GM19372 (cell line): ENCODE measurements at regions not wholly inside any gene's neighbourhood (a gene's known extent, or its start where the extent isn't known, plus 50 kb on each side); places are given as distances from the start of the nearest gene placed in this dataset.
"Not testable (repeated sequence)": the region's sequence is repeated elsewhere in the genome, so short reads cannot be mapped to it uniquely, and the experiment has no call there.

Source experiments
- ATAC-seq: cut with Tn5 transposase; IDR thresholded peaks from one replicate; pipeline ENCODE4 v1.9.1; 2021; ENCODE audit warnings: mild to moderate bottlenecking, low read depth, moderate library complexity; ENCODE audit not compliant: unreplicated experiment

DNA sequence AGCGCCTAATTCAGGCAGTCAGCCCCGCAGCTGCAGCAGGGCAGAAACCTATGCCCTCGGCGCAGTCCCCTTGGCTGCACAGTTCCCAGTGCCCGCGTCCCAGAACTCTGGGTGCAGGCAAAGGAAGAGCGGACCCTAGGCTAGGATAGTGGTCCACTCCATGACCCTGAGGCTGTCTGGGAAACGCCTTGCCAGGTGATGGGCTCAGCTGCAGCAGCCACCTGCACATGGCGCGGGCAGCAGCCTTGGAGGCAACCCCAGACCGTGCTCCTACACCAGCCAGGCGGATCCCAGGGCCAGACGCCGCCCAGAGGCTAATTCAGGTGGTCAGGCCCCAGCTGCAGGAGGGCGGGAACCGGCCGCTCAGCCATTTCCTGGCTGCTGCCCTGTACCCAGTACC, 83.0 kb downstream of the POTEC start:
- ATAC-seq: not testable (repeated sequence)

DNA sequence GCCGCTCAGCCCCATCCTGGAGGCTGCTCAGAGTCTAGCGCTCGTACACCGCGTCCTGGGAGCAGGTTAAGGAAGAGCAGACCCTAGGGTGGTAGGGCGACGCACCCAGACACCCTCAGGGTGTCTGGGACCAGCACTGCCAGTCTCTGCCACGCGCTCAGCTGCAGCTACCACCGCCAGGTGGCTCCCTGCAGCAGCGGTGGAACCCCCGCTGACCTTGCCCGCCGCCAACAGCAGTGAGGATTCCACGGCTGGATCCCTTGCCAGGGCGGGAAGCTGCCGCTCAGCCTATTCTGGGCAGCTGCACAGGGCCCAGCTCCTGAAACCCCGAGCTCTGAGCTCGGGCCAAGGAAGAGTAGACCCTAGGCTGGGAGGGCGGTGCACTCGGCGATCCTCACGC, 83.6 kb downstream of the POTEC start:
- ATAC-seq: not testable (repeated sequence)

DNA sequence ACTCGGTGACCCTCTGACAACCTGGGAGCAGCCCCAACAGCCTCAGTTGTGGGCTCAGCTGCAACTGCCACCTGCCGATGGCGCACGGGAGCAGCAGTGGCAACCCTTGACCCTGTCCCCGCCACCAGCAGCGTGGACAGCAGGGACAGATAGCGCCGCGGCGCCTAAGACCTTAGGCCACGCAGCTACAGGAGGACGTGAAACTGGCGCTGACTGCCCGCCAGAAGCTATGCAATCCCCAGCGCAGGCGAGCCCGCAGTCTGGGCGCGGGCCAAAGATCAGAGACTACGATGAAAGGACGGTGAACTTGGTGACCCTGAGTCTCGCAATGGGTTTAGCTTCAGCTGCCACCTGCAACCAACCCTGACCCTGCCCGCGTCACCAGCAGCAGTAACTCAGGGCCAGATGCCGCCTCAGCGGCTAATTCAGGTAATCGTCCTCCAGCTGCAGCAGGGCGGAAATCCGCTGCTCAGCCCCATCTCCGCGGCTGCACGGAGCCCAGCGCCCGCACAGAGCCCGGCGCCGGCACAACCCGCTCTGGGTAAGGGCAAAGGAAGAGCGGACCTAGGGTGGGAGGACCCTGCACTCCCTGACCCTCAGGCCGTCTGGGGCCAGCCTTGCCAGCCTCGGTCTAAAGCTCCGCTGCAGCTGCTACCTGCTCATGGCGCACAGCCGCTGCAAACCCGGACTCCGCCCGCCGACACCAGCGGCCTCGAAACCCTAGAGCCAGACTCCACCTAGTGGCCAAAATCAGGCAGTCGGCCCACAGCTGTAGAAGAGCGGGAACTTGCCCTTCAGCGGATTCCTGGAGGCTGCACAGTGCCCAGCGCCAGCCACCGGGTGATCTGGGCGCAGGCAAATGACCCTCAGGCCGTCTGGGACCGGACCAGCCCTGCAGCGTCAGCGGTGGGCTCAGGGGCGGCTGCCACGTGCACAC, 85.1 kb downstream of the POTEC start:
- not testable (repeated sequence) for ATAC-seq

DNA sequence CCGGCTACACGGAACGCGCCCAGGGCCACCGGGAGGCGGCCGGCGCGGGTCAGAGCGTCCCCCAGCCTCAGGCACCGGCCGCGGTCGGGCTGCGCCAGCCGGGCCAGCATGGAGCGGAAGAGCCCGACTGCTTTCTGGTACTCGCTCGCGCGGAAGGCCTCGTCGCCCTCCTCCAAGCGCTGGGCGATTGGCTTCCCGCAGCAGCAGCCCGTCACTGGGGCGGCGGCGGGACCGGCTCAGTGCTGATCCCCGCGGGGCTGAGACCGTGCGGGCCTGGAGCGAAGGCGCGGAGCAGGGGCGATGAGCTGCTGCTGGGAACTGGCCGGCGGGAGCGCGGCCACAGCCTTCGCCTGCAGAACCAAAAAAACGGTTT, 92.8 kb downstream of the POTEC start:
- not testable (repeated sequence) for ATAC-seq

DNA sequence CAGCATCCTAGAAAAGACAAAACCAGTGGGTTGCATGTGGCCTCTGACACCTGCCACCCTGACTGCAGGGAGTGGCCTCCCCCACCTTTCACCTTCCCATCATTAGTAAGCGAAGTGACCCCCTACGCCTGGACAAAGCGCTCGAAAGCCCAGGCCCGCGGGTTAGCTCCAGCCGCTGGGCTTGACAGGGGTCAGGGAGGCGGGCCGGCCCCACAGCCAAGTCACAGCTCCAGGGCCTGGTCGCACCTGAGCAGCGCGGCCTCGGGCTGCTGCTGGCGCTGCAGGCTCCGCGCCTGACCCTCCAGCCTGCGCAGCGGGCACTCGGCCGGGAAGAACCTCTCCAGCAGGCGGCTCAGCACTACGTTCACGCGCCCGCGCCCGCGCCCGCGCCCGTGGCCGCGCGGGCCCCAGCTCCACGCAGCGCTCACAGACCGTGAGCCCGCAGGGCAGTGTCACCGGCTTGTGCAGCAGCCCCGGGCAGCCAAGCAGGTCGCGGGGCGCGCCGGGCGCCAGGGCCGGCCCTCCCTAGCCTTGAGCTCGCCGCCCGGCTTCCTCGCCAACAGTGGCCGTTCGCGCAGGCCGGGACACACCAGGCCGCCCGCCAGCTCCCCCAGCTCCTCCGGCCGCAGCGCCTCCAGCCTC, 93.3 kb downstream of the POTEC start:
- ATAC-seq: not testable (repeated sequence)

DNA sequence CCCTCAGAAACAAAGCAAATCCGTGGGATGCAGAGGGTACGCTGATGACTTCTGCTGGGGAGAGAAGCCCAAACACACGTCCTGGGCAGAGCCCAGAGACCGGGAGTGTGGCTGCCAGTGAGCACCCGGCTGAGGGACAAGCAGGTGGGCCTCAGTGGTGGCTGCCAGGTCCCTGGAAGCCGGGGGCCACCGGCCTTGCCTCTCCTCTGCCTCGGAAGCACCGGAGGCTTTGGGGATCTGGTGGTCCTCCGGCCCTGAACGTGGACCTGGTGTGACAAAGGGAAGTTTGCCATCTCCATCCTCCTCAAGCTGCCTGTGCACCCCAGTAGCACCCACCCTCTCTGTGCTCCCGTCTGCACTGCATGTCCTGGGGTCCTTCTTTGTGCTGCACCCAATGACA, 94.3 kb downstream of the POTEC start:
- not testable (repeated sequence) for ATAC-seq

DNA sequence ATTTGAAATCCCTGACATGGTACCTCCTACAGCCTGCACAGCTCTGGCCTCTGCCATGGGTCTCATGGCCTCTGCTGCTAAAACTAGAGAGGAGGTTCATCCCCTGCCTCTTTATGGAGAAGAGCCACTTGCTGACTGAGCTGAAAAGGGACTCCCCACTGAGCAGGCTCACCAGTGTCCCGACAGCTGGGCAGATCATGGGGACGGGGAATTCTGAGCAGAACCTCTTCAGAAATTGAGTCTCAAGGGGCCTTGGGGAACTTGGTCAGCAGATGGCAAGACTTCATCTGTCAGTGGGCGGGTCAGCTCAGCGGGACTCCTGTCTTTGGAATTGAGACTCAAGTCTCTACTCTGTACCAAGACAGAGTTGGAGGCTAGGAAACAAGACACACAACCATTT, 95.7 kb downstream of the POTEC start:
- not testable (repeated sequence) for ATAC-seq

DNA sequence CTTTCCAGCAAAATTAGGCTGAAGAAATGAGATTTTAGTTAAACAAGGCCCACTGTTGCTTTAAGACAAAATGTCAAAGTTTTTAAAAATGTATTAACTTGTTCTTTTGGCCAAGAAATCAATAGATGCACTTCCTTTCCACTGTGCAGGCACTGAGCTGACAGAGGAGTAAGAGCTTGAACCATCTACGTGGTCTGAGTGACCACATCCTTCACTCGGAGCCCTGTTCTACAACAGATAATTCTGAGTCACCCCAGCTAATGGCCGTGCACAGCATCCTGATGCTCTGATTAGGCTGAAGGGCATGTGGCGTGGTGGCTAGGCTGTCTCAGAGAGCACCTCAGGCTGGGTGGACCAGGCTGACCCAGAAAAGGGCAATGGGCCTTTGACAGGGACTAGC, 107.9 kb downstream of the POTEC start:
- ATAC-seq: not testable (repeated sequence)

DNA sequence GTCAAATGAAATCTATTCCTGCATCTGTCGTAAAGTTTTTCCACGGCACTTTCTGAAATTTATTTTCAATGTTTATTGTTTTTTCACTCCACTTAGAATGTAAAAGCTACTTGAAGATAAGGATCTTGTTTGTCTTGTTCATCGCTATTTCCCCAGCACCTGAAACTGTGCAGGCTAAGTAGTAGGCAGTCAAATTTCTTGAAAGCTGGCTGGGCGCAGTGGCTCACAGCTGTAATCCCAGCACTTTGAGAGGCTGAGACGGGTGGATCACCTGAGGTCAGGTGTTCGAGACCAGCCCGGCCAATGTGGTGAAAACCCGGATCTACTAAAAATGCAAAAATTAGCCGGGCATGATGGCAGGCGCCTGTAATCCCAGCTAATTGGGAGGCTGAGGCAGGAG, 111.0 kb downstream of the POTEC start:
- ATAC-seq: not testable (repeated sequence)

DNA sequence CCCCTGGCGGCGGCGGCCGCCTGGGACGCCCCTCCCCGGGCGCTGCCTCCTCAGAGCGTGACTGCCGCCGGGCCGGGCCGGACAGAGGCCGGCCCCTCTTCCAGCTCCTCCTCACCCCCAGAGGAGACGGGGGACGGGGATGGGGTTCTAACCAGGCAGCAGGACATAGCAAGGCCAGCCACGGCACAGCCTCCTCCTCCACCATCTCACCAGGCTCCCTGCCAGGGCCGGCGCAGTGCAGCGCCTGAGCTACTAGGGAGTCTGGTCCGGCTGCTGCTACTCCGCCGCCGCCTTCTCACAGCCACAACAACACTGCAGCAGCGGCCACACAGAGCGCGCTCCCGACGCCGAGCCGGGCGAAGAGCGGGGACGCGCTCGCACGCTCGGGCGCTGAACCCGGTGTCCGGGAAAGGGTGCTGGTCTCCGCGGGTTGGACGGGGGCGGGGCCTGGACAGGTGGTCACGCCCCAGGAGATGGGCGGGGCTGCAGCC, 112.3 kb downstream of the POTEC start:
- ATAC-seq: not testable (repeated sequence)

DNA sequence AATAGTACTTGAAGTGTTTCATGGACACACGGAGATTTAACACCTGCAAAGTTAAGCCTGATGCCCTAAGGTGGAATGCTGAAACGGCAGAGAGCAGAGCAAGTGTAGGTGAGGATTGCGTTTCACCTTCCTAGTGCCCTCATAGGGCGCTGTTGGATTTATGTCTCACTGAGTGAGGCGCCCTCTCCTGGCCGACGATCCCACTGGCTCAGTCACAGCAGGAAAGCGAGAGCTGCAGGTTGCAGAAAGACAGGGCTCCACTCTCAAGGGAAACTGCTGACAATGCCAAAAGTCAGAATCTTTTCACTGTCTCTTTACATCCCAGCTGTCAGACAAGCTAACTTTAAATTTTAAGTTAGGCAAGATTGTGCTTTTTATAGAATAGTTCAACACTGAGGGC, 127.6 kb downstream of the POTEC start:
- not testable (repeated sequence) for ATAC-seq

DNA sequence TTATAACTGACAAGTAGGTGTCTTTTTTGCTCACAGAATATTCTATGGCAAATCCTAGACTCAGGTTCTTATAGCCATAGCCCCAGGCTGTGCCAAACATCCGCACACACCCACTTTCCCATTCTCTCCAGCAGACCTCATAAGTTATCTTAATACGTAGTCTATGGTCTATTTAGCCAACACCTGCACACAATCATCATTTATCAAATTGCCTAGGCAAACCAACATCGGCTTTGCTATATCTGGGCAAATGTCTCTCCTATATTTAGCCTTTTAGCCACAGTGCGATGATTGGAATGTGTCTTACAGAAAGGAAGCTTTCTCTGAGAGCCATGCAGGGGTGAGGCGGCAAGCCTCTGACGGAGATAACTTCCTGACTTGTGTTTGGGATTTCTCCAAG, 128.0 kb downstream of the POTEC start:
- ATAC-seq: not testable (repeated sequence)

DNA sequence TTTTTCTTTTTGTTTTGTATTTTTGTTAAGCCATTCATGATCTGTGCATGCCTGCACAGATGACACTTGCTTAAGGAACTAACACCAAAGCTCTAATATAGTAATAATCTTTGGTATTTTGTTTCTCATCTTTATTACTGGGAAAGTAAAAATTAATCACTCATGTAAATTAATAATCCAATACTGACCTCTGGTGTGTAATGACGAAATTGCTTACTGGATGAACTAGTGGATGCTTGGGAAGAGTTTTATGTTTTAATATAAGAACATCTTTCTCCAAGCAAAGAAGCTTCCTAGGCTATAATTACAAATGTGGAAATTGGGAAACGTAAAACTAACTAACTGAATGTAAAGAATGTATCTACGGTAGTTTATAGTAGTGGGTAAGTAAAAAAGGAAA, 147.9 kb downstream of the POTEC start:
- not testable (repeated sequence) for ATAC-seq

DNA sequence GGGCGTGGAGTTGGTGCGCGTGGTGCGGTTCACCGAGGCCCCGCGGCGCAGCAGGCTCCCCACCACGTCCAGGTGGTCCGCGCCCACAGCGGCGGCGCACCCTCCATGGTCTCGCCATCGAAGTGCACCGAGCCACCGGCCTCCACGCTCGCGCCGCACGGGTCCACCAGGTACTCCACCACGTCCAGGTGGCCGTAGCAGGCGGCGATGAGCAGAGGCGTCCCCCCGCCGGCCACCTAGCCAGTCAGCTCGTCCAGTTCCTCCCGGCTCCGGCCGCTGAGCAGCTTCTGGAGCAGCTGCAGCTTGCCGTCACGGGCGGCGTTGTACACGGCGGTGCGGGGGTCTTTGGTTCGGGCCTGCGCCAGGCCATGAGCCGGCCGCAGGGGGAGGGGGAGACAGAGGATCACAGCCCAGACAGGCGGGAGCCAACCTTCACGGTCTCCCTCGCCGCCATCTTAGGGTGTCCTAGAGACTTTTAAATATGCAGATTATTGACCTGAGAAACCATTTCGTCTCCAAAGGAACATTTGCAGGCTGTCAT, 149.8 kb downstream of the POTEC start:
- ATAC-seq: not testable (repeated sequence)

DNA sequence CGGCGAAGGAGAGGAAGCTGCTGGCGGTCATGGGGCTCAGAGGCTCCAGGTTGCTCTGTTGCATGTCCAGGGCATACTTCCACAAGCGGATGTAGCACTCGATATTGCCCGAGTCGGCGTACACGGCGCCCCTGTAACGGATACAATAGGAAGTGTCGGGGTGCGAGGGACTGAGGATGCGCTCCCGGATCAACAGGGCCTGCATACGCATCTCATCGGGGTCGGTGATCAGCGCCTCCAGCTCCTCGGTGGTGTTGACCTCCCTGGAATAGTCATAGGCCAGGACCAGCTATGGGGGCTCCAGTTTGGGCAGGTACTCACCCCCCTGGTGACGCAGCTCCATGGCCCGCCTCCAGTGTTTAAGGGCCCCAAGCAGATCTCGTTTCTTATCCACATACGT, 150.8 kb downstream of the POTEC start:
- ATAC-seq: not testable (repeated sequence)

DNA sequence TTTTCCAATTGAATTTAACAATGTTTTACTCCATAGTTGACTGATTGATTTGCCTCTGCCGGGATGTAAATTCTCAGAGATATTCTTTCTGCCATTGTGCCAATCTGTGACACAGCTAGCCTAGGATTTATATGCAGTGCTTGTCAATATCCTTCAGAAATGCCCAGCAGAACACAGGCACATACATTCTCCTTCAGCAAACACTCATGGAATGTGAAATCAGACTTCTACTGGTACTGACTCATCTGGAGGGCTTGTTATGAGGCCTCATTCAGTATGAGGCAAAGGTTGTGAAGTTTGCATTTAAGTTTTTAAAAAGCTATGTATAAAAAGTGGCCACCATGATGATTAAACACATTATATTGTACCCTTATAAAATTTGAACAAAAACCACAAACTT, 158.4 kb downstream of the POTEC start:
- not testable (repeated sequence) for ATAC-seq

DNA sequence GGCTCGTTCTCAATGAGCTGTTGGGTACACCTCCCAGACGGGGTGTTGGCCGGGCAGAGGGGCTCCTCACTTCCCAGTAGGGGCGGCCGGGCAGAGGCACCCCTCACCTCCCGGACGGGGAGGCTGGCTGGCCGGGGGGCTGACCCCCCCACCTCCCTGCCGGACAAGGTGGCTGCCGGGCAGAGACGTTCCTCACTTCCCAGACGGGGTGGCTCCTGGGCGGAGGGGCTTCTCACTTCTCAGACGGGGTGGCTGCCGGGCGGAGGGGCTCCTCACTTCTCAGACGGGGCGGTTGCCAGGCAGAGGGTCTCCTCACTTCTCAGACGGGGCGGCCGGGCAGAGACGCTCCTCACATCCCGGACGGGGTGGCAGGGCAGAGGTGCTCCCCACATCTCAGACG, 160.7 kb downstream of the POTEC start:
- ATAC-seq: not testable (repeated sequence)

DNA sequence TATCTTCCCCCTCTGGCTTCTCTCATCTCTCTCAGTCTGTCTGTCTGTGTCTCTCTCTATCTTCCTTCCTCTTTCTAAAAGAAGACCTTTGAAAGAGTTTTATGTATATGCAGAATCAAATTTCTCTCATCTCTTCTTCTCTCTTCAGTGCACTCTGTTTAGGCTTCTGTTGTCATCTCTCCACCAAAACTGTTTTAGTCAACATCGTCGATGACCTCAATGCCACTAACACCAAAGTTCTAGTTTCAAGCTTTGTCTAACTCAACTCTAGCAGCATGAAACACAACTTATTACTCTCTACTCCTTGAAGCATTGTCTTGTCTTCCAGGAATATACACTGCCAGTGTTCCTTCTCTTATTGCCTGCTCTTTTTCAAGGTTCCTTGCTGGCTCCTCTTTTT, 163.9 kb downstream of the POTEC start:
- not testable (repeated sequence) for ATAC-seq

DNA sequence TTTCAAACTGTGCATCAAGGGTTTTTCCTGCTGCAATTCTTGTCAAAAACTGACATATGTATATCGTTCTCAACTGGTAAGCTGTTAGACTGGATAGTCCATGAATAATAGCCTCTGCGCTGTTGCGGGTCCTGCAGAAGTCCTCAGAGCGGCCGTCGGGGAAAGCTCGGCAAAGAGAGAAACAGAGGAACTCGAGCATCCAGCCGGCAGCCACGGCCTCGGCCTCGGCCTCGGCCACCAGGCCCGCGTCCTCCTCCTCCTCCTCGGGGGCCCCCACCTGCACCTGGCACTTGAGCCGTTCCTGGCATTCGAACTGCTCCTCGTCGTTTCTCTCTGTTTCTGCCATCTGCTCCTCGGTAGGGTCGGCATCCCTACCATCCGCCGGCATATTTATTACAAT, 165.0 kb downstream of the POTEC start:
- not testable (repeated sequence) for ATAC-seq

DNA sequence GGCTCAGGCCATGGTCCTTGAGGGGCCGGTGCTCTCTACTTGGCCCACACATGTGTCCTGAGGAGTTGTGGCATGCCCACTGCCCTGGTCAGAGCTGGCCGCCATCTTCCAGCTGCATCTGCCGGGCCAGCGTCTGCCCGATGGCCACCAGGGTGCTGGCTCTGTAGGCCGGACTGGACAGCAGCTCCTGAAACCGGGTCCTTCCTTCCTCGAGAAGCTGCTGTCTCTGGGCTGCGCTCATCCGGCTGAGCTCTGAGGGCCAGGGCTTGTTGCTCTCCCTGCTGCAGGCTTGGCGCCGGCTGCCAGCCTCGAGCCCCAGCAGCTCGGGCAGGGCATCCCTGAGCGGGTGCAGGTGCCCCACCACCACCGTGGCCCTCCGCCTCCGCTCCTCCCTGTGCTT, 182.1 kb downstream of the POTEC start:
- ATAC-seq: not testable (repeated sequence)
